Gastrocnemius medialis (tissue), 4 donors: ENCODE measurements at regions not wholly inside any gene's neighbourhood (a gene's known extent, or its start where the extent isn't known, plus 50 kb on each side); places are given as distances from the start of the nearest gene placed in this dataset.

Experiments used
- CTCF ChIP-seq, 5 experiments: fragments of 450-650 bp in 3 of 5; fragments of 200-600 bp in 2 of 5; sonication (generic) in 2 of 5; IDR thresholded peaks in 4 of 5; conservative IDR thresholded peaks in 1 of 5; 1 replicate in 4 of 5; 2 replicates in 1 of 5; pipeline ENCODE4 v1.5.1; 2016 to 2019; ENCODE audit warnings: antibody characterized with exemption in 5 of 5, mild to moderate bottlenecking in 3 of 5, moderate library complexity in 3 of 5
- POLR2A ChIP-seq, 2 donors: fragments of 450-650 bp; IDR thresholded peaks; one replicate each; pipeline ENCODE4 v1.6.1; 2017; ENCODE audit warnings: antibody characterized with exemption in 2 of 2, mild to moderate bottlenecking in 2 of 2, moderate library complexity in 2 of 2

DNA sequence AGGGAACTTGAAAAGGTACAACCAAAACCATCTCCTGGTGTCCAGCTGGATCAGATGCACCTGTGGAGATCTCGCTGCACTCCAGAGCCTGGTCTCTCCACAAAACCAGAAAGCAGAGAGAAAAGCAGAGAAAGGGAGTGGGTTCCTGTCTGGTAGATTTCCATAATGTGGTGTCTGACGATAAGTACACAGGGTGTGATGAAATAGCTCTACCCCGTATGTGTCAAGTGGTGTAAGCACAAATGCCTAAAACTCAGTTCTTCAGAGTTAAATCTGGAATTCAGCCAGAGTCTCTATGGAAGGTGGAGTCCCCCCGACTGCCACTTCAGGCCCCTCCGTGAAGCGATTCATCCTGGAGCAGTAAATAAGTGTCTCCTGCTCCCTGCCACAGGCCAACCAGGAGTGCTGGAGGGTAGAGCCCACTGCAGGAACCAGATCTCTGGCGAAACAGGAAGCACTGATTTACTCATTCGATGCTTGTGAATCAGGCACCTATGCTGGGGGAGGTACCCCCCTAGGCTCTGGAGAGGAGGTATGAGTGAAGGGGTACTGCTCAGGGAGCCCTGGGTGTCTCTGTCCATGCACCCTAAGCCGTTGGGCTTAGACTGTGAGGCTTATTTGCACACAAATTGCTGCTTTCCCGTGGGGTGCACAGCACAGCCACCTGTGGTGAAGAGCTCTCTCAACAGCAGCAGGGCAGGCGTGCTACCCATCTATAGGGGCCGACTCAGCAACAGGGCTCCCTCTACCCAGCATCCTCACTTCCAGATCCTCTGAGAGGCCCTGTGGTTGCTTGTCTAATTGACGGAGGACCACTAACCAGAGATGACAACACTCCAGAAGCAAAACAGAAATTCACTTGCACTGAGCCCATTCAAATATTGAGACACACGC is 97.1 kb upstream of the MYOCD start:
- no peak for TF ChIP-seq CTCF (IDR thresholded peaks at IDR 0.05 in 4 of 5, conservative IDR thresholded peaks at IDR 0.05 in 1 of 5)
- TF ChIP-seq POLR2A (IDR thresholded peaks at IDR 0.05) = no peak
